WTC11 (cell line): ENCODE measurements at regions not wholly inside any gene's neighbourhood (a gene's known extent, or its start where the extent isn't known, plus 50 kb on each side); places are given as distances from the start of the nearest gene placed in this dataset.
"Not testable (repeated sequence)": the region's sequence is repeated elsewhere in the genome, so short reads cannot be mapped to it uniquely, and the experiment has no call there.

Experiments
- CBFB ChIP-seq: sonication (generic); formaldehyde crosslinking; IDR thresholded peaks from 2 replicates; pipeline ENCODE4 v1.8.1; 2022; ENCODE audit warnings: mild to moderate bottlenecking, low read depth, missing genetic modification reagents
- CTCF ChIP-seq: fragments of 200-600 bp; IDR thresholded peaks from 2 replicates; pipeline ENCODE4 v1.8.0; 2022; ENCODE audit warnings: antibody characterized with exemption
- TCF7 ChIP-seq: sonication (generic); formaldehyde crosslinking; IDR thresholded peaks from 2 replicates; pipeline ENCODE4 v1.8.0; 2022; ENCODE audit warnings: mild to moderate bottlenecking, low read depth, missing genetic modification reagents, moderate library complexity

- TF ChIP-seq CTCF; TCF7; CBFB (CRISPR knock-in tag): not testable (repeated sequence)
Measured at GRCh38 chr11:109064618-109065311, 357.2 kb upstream of the C11orf87 start.
